CD4-positive, alpha-beta T cell (primary cell): ENCODE measurements at regions not wholly inside any gene's neighbourhood (a gene's known extent, or its start where the extent isn't known, plus 50 kb on each side); places are given as distances from the start of the nearest gene placed in this dataset.

Experiments
- ATAC-seq: fragments of 200-7000 bp; cut with Tn5 transposase; one replicate; pipeline ENCODE4 v1.10.0; 2022; ENCODE audit warnings: mild to moderate bottlenecking; ENCODE audit not compliant: poor library complexity
- CTCF ChIA-PET: fragments of 350-600 bp; sonication (Branson Sonifier 250); formaldehyde crosslinking; loops from one replicate; lab custom pipeline; 2021; ENCODE audit warnings: antibody characterized with exemption, inconsistent platforms; lab: Charles Lee
- POLR2A ChIA-PET: fragments of 350-600 bp; sonication (Branson Sonifier 250); formaldehyde crosslinking; loops from one replicate; lab custom pipeline; 2021; ENCODE audit warnings: antibody characterized with exemption, inconsistent platforms; lab: Charles Lee
- DNase-seq, 14 experiments: peaks; one replicate each; pipeline ENCODE4 v3.0.0-alpha.2; 2013 to 2020; ENCODE audit warnings: mixed read lengths in 2 of 14
- H3K27ac ChIP-seq, 2 donors: one replicate each; pipeline versions ENCODE4 v1.5.1 to v1.7.0; 2013; ENCODE audit warnings: low read length in 2 of 2, low read depth in 1 of 2, mild to moderate bottlenecking in 1 of 2
- H3K27me3 ChIP-seq, 2 experiments: 1 replicate in 1 of 2; 2 replicates in 1 of 2; pipeline versions ENCODE4 v1.6.1 to v1.7.0; 2013; ENCODE audit warnings: low read length in 2 of 2, control low read depth in 1 of 2, mild to moderate bottlenecking in 1 of 2, moderate library complexity in 1 of 2; ENCODE audit not compliant: insufficient read depth in 2 of 2, control insufficient read depth in 1 of 2
- H3K36me3 ChIP-seq: one replicate; pipeline ENCODE4 v1.6.1; 2013; ENCODE audit warnings: low read length, control low read depth; ENCODE audit not compliant: insufficient read depth
- H3K4me1 ChIP-seq: one replicate; pipeline ENCODE4 v1.6.1; 2013; ENCODE audit warnings: low read length, control low read depth; ENCODE audit not compliant: insufficient read depth
- H3K4me3 ChIP-seq: one replicate; pipeline ENCODE4 v1.5.1; 2013; ENCODE audit warnings: mild to moderate bottlenecking, low read length, moderate library complexity
- H3K9me3 ChIP-seq, 2 experiments: 1 replicate in 1 of 2; 2 replicates in 1 of 2; pipeline versions ENCODE4 v1.6.1 to v1.7.0; 2013; ENCODE audit warnings: low read length in 2 of 2, mild to moderate bottlenecking in 2 of 2, control low read depth in 1 of 2, moderate library complexity in 1 of 2; ENCODE audit not compliant: control insufficient read depth in 1 of 2, insufficient read depth in 1 of 2
- H3K27ac Mint-ChIP-seq: one replicate; pipeline ENCODE4 v1.8.0; 2020; ENCODE audit warnings: mixed read lengths
- H3K27me3 Mint-ChIP-seq: one replicate; pipeline ENCODE4 v1.8.0; 2021; ENCODE audit warnings: mixed read lengths
- H3K36me3 Mint-ChIP-seq: one replicate; pipeline ENCODE4 v1.8.0; 2021; ENCODE audit warnings: low read depth, mixed read lengths
- H3K4me1 Mint-ChIP-seq: one replicate; pipeline ENCODE4 v1.8.0; 2021; ENCODE audit warnings: low read depth, mixed read lengths
- H3K4me3 Mint-ChIP-seq: one replicate; pipeline ENCODE4 v1.8.0; 2020; ENCODE audit warnings: mild to moderate bottlenecking, mixed read lengths
- H3K9me3 Mint-ChIP-seq: one replicate; pipeline ENCODE4 v1.8.0; 2020; ENCODE audit warnings: mixed read lengths
- intact Hi-C, 2 experiments: fragments of 100-400 bp; cut with DNase I in 1 of 2; cut with micrococcal nuclease in 1 of 2; formaldehyde crosslinking; loops; one replicate each; pipeline versions ENCODE4 v1.15.1 to v1.9.0; 2023 to 2025; cut with DNase I, micrococcal nuclease
- TF ChIP-seq, protein P1 (sequence below): fragments of 200-600 bp; IDR thresholded peaks from one replicate; pipeline ENCODE4 v1.8.0; 2022; ENCODE audit warnings: antibody characterized with exemption, mild to moderate bottlenecking

DNA sequence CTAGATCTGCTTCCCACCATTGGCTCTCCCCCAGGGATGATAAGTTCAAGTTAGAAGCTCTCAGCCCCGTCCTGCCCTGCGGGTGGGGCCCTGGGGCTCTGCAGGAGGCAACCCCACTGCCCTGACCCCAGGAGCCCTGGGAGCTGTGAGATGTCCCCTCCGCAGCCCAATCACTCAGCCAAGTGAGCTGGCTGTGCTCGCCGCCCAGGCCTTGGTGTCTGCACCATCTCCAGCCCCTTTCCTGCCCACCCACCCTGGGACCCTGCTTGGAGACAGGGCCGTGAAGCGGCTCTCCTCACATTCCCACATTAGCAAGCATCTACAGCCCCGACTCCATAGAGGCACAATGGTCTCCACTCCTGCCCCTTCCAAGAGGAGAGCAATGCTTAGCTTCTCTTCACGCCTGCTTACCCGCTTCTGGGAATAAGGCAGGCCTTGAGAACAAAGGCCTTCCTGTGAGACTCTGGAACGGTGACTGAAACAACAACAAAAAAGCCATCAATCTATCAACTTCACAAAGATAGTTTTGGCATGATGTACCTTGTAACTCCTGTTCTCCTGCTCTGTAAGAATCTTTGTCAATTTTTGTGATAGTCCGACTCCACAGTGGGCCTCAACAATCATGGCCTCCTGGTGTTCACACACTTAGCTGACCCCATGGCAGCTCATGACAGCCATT lies 67.7 kb downstream of the FOXL3 start:
- Histone ChIP-seq H3K4me3 (no peak overlapping the region), H3K9me3 (peaks cover 0 to 28% of the 10 kb centered on the region in 2 experiments), H3K27ac (no peak overlapping the region), H3K27me3 (no peaks in the 10 kb centered on the region), H3K4me1 (peaks cover 39% of the 10 kb centered on the region), H3K36me3 (no peaks in the 10 kb centered on the region)
- CTCF ChIA-PET: no interaction called here
- POLR2A ChIA-PET: no interaction called here
- TF ChIP-seq, protein P1, sequence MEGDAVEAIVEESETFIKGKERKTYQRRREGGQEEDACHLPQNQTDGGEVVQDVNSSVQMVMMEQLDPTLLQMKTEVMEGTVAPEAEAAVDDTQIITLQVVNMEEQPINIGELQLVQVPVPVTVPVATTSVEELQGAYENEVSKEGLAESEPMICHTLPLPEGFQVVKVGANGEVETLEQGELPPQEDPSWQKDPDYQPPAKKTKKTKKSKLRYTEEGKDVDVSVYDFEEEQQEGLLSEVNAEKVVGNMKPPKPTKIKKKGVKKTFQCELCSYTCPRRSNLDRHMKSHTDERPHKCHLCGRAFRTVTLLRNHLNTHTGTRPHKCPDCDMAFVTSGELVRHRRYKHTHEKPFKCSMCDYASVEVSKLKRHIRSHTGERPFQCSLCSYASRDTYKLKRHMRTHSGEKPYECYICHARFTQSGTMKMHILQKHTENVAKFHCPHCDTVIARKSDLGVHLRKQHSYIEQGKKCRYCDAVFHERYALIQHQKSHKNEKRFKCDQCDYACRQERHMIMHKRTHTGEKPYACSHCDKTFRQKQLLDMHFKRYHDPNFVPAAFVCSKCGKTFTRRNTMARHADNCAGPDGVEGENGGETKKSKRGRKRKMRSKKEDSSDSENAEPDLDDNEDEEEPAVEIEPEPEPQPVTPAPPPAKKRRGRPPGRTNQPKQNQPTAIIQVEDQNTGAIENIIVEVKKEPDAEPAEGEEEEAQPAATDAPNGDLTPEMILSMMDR: no peak
- no peaks in the 10 kb centered on the region for H3K27me3 Mint-ChIP-seq
- H3K9me3 Mint-ChIP-seq: no peaks in the 10 kb centered on the region
- intact Hi-C loops: no loop called here
- ATAC-seq: no peak
- H3K27ac Mint-ChIP-seq: peak overlapping the region; percentile 68
- DNase-seq: no peak
- H3K36me3 Mint-ChIP-seq: peaks cover under 1% of the 10 kb centered on the region
- peaks cover 31% of the 10 kb centered on the region for H3K4me1 Mint-ChIP-seq
- no peak overlapping the region for H3K4me3 Mint-ChIP-seq

DNA sequence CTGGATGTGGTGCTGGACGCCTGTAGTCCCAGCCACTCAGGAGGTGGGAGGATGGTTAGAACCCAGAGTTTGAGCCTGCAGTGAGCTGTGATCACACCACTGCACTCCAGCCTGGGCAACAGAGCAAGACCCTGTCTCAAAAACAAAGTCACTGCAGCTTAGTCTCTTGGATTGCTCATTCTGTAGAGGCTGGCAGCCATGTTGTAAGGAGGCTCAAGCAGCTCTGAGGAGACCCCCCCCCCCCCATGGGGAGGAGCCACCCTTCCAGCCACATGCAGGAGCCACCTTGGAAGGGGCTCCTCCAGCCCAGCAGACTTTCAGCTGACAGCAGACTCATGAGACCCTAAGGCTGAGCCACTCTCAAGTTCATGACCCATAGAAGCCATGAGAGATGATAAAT lies 68.4 kb downstream of the FOXL3 start:
- DNase-seq (no peak), ATAC-seq (no peak)
- H3K27me3 ChIP-seq: no peaks in the 10 kb centered on the region
- no peak overlapping the region for H3K27ac ChIP-seq
- H3K4me3 ChIP-seq: no peak overlapping the region
- intact Hi-C loops: no loop called here
- H3K4me1 ChIP-seq: peaks cover 42% of the 10 kb centered on the region
- TF ChIP-seq, protein P1: no peak
- H3K36me3 ChIP-seq: no peaks in the 10 kb centered on the region
- H3K9me3 ChIP-seq: peaks cover 0 to 29% of the 10 kb centered on the region in 2 experiments
- Mint-ChIP-seq H3K27me3 (no peaks in the 10 kb centered on the region), H3K9me3 (no peaks in the 10 kb centered on the region), H3K4me3 (no peak overlapping the region), H3K36me3 (no peaks in the 10 kb centered on the region), H3K4me1 (peaks cover 36% of the 10 kb centered on the region), H3K27ac (peak overlapping the region; percentile 68)
- ChIA-PET CTCF (no interaction called here), POLR2A (no interaction called here)

DNA sequence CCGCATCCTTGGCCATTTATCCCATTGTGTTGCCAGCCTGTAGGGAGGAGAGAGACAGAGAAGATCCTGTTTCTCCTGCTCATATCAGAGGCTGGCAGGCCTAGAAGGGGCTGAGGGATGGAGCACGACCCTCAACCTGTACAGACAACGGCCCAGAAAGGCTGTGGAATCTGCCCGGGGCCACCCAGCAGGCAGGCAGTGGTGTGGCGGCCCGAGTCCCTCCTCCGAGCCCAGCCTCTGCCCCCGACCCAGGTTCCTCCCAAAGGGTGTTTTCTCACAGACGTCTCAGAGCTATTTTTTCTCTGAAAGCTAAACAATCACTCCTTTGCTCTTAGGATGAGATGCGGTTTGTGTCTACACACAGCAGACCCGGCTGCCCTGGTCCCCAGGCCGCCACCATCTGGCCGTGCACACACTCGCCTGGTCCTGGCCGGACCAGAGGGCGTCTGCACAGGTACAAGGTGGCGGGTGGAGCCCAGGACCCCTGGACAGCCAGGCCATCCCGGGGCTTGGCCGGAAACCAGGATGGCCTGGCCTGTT lies 69.3 kb downstream of the FOXL3 start:
- intact Hi-C loops: no loop called here
- no peak overlapping the region for H3K27ac Mint-ChIP-seq

More for the DNA sequence above, 69.3 kb downstream of the FOXL3 start:
- H3K9me3 Mint-ChIP-seq: no peaks in the 10 kb centered on the region
- ChIA-PET CTCF (no interaction called here), POLR2A (interaction anchor here (1.6 to 2.2 kb wide), 2 partner anchors 8 to 21 kb away, joined by 4 to 17 read pairs; no protein-coding TSS in a partner anchor)
- ATAC-seq (no peak), DNase-seq (no peak)
- H3K27me3 Mint-ChIP-seq: no peaks in the 10 kb centered on the region
- Histone ChIP-seq H3K27me3 (no peaks in the 10 kb centered on the region), H3K9me3 (peaks cover 0 to 35% of the 10 kb centered on the region in 2 experiments), H3K27ac (no peak overlapping the region), H3K36me3 (no peaks in the 10 kb centered on the region), H3K4me1 (peaks cover 51% of the 10 kb centered on the region), H3K4me3 (no peak overlapping the region)
- H3K36me3 Mint-ChIP-seq: no peaks in the 10 kb centered on the region
- peaks cover 46% of the 10 kb centered on the region for H3K4me1 Mint-ChIP-seq
- H3K4me3 Mint-ChIP-seq: no peak overlapping the region
- TF ChIP-seq, protein P1: no peak
